T-helper 1 cell treated with Interleukin-12 subunit alpha and Interleukin-12 subunit beta and Interleukin-4 antibody, amounts not matched to agents 30 ng/mL and 1 ng/mL, for 36 hours (primary cell): ENCODE measurements at regions not wholly inside any gene's neighbourhood (a gene's known extent, or its start where the extent isn't known, plus 50 kb on each side); places are given as distances from the start of the nearest gene placed in this dataset.
"Not testable (repeated sequence)": the region's sequence is repeated elsewhere in the genome, so short reads cannot be mapped to it uniquely, and the experiment has no call there.

ENCODE experiments used
- intact Hi-C: fragments of 100-400 bp; cut with micrococcal nuclease; formaldehyde crosslinking; loops from one replicate; pipeline ENCODE4 v1.15.1; 2024

DNA sequence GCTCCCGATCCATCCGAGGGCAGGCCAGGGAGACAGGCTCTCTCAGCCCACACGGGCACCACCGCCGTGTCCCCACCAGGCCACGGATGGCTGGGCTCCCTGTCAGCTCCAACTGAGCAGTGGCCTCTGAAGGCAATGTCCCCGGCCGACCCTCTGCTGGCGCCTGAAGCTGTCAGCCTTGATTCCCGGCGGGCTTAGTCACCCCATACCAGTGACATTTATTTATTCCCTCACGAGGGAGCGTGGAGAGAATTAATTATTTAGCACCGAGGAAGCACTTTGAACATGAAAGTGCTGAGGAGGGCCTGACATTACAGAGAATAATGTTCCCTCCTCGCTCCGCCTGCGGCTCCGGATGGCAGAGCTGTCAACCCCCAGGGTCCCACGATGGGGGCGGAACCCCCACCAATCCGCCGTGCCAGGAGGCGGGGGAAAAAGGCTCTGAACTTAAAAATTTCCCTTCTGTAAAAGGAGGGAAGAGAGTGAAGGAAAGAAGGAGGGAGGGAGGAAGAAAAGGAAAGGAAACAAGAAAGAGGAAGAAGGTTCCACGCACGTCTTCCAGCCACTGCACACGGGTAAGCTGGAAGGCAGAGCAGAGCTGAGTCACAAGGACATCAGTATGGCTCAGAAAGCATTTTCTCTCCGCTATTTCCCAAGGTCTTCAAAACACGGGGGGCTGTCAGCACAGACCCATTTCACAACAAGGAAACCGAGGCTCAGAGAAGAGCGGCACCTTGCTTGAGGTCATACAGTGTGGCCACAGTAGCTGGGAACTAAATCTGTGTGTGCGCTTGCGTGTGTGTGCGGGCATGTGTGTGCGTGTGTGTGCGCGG, 108.7 kb upstream of the NCOR2 start:
- intact Hi-C loops = no loop called here

DNA sequence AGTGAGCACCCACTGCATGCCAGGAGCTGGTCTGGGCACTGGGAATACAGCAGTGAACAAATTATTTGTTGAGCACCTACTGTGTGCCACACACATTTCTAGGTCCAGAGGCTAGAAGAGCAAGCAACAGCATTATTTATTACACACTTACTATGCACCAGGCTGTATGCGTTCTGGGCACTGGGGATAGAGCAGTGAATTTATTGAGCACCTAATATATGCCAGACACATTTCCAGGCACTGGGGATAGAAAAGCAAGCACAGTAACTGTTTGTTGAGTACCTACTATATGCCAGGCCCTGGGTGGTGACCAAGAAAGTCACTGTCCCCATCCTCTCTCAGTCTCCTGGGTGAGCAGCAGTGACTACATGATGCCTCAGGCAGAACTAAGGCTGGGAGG, 107.5 kb upstream of the NCOR2 start:
- intact Hi-C loops = no loop called here

DNA sequence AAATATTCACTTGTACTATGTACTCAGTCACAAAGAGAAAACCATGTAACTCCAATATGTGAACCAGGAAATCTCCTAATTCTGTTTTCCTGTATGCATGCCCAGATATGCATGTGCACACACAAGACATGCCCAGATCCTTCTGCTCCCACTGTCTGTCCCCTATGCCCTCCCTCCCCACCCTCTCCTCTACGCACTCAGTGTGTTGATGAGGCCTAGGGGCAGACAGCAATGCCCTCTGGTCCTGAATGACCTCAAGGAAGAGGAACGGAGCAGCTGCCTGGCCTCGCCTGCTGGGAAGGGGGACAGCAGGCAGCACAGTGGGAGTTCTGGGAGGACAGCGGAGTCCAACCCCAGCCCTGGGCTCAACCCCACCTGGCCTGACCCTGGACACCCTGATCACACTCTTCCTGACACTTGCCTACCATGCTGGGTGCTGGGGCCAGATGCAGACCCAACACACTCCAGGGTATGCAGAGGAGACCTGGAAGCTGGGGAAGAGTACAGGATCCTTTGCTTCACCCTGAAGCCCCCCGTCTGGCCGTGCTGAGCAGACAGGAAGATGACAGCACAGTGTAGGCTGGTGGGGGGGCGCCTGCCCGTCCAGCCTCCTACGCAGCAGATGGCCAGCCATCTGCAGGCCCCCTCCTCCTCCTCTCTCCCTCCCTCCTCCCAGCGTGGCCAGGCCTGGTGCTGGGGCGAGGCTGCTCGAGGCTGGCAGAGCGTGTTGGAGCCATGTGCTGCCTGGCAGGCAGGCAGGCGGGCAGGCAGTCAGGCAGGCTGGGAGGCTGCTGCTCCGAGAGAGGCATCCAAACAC, 106.6 kb upstream of the NCOR2 start:
- intact Hi-C loops = no loop called here

DNA sequence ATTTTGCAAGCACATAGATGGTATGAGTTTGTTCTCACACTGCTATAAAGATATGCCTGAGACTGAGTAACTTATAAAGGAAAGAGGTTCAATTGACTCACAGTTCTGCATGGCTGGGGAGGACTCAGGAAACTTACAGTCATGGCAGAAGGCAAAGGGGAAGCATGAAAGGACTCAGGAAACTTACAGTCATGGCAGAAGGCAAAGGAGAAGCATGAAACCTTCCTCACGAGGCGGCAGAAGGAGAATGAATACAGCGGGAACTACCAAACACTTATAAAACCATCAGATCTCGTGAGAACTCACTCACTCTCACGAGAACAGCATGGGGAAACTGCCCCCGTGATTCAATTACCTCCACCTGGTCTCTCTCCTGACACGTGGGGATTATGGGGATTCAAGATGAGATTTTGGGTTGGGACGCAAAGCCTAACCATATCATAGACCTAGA, 101.9 kb upstream of the NCOR2 start:
- intact Hi-C loops = not testable (repeated sequence)

DNA sequence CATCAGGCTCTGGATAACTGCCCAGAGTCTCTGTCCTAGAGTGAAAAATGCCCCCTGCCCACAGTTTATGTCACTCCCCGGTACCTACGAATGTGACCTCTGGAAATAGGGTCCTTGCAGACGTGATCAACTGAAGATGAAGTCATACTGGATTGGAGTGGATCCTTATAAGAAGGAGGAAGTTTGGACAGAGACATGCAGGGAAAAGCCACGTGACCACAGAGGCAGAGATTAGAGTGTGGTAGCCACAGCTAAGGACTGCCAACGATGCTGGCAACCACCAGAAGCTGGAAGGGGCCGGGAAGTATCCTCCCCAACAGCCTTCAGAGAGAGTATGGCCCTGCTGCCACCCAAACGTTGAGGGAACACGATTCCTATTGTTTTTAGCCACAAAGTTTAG, 101.2 kb upstream of the NCOR2 start:
- intact Hi-C loops = no loop called here

DNA sequence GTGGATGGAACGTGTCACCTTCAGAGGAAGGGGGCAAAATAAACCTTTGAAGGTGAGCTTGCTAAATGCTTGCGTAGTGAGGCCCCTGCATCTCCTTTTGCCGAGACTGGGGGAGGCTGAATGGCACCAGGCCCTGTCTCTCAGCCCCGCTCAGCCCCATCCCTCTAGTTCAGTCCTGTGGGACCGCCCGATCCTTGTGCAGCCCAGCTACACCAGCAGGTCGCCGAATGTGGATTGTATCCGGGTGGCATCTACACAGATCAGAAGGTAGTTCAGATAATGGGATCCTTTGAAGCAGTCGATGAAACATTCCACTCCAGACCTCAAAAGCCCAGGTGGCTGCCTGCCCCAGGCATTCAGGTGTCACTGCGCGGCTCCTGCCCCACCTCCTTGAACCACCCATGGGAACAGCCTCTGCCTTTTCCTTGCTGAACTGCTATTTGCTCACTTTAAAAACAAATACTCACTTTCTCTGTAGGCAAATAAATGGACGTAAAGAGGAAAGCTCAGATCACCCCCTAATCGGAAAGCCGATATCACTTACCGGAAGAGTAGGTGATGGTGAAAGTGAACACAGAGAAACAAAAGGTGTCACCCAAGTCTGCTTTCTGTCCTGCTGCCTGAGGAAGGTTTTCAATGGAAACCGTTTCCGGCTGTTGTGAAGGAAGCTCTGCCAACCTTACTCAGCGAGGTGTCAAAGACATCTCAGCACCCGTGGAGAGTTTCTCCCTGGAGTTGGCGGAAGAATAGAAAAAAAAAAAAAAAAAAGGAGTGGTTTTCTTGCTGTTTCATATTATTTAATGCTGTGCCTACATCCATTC, 100.3 kb upstream of the NCOR2 start:
- intact Hi-C loops = no loop called here

DNA sequence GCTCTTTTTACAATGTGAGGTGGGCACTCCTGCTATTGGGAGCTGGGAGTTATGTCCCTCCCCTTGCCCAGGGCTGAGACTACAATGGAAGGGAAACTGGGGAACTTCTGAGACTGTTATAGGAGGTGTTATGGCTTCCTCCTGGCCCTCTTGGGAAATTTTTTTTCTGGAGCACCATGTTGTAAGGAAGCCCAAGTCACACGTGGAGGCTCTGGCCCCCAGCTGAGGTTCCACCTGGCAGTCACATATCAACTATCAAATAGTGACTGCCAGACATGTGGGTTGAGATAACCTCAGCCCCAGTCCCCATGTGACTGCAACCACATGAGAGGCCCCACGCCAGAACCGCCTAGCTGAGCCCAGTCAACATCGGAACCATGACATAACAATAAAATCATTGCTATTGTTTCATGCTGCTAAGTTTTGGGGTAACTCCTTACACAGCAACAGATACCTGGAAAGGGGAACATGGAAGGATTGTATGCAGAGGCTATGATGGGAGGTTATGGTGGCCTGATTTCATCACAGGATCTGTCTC, 99.4 kb upstream of the NCOR2 start:
- intact Hi-C loops = no loop called here

DNA sequence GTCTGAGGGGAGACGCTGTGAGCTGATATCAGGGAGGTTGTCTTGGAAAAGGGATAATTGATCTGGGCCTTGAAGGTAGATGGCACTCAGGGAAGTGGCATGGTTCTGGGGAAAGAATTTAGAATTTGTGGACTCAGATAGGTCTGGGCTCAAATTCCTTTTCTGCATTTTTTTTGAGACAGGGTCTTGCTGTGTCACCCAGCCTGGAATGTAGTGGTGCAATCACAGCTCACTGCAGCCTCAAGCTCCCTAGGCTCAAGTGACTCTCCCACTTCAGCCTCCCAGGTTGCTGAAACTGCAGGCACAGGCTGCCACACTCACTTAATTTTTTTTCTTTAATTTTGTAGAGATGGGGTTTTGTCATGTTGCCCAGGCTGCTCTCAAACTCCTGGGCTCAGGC, 98.1 kb upstream of the NCOR2 start:
- intact Hi-C loops = no loop called here

DNA sequence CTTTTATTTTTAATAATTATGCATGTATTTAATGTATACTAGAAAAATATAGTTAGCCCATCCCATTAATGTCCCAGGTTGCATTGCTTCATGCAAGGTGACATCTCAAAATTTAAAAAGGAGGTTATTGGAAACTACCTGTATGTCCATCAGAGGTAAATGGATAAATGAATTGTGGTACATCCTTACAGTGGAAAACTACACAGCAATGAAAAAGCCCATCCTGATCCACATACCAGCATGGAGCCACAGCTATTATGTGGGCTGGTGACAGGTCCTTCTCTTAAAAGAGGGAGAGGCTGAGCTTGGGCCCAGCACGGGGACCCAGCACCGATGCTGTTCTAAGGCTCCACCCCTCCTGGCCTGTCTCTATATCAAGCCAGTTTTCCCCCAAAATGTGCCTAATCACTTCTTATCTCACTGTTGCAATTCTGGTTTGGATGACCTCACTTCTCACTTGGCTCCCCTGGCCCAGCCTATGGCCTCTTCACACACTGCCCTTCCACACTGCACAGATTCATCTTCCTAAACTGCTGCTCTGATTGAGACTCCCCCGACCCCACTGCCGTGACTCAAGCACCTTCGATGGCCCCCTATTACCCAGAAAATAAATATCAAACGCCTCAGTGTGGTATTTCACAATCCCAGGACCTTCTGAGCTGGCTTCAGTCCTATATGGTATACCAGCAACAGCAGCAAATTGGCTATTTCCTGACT, 97.1 kb upstream of the NCOR2 start:
- intact Hi-C loops = no loop called here

DNA sequence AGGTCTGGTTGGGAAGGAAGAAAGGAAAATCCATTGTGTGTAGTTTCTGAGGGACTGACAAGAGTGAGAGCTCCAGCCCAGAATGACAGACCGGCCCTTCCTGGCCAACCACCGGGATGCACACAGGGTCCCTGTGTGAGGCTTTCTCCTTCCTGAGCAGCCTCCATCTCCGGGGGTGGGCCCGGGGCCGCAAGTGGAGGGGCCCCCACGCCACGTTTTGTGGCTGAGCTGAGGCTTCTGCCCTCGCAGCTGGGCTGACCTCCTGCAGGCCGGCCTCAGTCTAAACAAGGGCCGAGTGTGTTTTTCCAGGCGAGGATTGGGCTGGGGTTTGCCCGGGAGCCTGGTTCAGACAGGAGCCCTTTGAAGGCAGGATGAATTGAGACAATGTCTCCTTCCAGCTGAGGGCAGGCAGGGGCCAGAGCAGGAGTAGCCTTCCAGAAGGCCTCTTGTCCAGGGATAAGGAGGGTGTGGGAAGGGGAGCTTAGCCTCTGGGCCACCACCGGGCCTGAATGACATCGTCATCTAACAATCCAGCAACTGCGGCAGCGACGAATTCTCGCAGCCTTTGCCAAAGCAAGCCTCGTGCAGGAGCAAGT, 96.5 kb upstream of the NCOR2 start:
- intact Hi-C loops = no loop called here

DNA sequence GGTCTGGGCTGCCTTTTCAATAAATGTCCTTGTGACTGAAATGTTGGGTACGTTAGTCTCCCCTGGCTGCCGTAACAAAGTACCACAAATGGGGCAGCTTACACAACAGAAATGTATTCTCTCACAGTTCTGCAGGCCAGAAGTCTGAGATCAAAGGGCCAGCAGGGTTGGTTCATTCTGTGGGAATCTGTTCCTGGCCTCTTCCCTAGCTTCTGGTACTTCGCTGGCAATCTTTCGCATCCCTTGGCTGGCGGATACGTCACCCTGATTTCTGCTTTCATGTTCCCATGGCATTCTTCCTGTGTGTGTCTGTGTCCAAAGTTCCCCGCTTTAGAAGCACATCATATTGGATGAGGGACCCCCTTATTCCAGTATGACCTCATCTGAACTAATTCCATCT, 95.8 kb upstream of the NCOR2 start:
- intact Hi-C loops = no loop called here

DNA sequence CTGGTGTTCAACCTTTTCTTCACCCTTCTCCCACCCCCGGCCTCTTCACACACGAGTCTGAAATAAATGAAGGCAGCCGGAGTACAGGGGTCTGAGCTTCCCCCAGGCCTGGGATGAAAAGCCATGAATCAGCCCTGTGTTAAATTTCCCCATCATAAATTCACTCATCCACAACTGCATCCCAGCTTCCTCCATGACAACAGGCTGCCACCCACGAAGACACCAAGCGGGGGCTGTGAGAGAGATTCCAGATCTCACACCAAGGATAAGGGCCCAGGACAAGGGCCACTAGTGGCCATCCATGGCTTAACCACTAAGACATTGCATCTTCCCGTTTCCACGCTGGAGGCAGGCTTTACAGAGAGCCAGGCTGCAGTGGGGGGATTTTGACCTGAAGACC, 93.9 kb upstream of the NCOR2 start:
- intact Hi-C loops = no loop called here

DNA sequence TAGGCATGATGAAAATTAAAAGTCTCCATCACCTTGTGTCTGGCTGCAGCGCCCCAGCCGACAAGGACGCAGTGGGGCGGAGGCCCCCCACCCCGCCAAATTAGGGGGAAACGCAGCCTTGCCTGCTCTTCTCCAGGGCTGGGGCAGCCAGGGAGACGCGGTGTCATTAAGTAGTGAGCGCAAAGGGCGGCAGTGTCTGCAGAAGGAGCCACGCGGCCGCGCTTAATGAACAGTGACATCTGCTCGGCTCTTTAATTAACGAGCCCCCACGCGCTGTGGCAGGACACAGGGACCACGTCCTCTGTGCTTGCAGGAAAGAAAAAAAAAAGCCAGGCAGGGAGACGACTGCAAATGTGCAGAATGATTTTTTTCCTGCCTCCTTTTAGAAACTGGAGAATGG, 93.4 kb upstream of the NCOR2 start:
- intact Hi-C loops = no loop called here

DNA sequence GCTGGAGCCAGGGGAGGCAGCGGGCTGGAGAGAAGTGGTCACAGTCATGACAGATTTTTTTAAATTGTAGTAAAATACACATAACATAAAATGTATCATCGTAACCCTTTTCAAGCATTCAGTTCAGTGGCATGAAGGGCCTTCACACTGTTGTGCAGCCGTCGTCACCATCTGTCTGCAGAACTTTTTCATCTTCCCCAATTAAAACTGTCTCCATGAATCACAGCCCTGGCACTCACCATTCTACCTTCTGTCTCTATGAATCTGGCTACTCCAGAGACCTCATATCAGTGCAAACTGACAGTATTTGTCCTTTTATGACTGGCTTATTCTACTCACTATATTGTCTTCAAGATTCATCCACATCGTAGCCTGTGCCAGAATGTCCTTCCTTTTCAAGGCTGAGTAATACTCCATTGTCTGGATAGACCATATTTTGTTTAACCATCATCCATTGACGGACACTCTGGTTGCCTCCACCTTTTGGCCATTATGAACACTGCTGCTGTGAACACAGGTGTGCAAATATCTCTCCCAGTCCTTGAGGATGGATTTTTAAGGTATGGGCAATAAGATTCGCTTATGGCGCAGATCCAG, 91.5 kb upstream of the NCOR2 start:
- intact Hi-C loops = no loop called here

DNA sequence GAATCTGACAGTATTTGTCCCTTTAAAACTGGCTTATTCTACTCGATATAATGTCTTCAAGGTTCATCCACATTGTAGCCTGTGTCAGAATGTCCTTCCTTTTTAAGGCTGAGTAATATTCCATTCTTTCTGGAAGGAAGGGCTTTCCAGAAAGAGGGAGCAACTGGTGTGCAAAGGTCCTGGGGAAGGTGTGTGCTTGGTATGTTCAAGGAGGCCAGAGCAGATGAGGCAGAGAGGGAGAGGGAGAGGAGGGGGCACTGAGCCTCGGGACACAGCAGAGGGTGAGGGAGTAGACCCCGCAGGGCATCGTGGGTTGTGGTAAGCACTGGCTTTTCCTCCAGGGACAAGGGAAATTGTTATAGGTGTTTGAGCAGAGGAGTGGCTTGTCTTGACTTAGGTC, 90.9 kb upstream of the NCOR2 start:
- intact Hi-C loops = no loop called here

DNA sequence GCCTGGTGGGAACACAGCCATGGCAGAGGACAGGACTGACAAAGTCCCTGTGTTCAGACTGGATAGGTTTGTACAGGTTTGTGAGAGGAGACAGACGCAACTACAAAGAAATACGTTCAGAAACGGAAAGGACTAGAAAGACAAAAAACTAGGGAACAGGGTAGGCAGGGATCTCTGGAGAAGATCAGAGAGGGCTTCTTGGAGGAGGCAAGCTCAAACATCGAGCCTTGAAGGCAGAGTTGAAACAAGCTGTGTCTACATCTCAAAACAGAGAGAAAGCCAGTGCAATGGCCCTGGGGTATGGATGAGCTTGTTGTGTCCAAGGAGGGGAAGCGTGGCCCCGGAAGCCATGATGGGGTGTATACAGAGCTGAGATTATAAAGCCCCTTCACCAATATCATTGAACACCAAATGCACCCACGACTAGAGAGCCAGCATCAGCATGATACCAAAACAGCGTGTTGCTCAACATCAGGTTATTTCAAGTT, 89.6 kb upstream of the NCOR2 start:
- intact Hi-C loops = no loop called here

DNA sequence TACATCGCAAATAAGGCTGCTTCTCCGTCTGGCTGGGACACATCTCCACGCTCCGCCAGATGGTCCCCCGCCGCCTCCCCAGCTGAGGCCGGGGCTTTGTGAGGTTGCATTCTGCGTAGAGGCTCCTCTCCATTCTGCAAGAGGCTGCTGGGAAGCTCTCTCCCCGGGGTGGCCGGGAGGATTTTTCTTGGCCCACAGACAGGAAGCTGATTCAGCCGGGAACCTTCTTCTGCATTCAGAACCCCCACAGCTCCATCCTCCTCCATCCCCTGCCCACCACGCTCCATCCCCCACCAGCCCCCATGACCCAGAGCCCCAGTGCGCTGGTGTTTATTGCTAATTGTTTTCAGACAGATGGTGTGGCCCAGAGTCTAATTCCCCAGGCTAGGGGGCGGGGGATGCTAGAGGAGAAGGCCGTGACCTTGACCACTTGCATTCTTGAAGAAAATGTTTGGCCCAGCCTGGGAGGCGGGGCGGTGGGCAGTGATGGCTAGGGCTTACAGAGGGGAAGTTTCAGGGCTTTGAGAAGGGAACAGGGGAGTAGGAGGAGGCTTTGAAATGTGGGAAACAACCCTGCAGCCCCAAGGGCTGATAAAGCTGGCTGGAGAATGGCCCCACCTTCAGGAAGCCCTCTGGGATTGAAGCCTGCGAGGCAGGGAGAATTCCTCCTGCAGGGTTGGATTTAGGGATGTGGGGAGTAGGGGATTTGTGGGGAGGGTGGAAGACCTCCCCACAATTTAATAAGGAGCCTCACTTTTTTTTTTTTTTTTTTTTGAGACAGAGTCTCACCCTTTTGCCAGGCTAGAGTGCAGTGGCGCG, 88.5 kb upstream of the NCOR2 start:
- intact Hi-C loops = no loop called here

DNA sequence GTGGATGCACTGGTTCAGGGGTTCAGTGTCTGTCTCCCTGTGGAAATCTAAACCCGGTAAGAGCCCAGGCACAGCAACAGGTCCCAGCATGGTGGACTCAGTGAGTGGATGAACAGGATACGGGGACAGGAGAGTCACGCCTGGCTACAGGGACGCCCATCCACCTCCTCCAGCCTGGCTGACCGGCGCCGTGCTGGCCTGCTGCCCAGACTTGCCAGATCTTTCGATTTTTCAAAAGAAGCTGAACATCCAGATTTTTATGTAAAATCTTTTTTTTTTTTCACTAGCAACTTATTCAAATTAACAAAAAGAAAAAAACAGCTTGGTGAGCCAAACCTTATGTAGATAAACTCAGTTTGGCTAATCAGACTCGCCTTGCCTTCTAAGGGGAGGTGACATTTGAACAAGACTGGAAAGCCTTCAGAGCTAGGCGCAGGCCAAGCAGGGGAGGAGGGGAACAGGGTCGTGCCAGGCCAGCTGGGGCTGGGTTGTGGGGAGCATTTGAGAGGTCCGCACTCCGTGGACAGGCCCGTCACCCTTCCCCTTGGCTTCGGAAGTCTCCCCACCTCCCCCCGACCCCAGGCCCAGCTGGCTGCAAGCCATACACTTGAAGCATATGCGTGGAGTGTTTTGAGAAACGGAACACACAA, 87.8 kb upstream of the NCOR2 start:
- intact Hi-C loops = no loop called here

DNA sequence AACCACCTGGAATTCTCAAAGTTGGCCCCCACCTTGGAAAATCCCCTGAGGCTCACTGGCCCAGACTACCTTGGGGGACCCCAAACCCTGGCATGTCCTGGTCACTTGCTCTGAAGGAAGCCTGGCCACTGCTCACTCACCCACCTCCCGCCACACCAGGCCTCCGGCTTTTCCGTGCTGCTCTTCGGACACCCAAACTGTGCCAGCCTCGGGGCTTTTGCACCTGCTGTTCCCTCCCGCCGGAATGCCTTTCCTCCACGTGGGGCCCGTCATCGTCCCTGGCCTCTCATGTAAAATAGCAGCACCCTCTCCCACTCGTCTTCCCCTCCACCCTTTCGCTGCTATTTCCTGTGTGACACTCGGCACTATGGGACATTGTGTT, 87.2 kb upstream of the NCOR2 start:
- intact Hi-C loops = no loop called here
